ENCODE measurements at regions not wholly inside any gene's neighbourhood (a gene's known extent, or its start where the extent isn't known, plus 50 kb on each side); places are given as distances from the start of the nearest gene placed in this dataset.

GRCh38 chr2:433216-433615 lies 145.3 kb upstream of the ALKAL2 start:
- H3K27ac Mint-ChIP-seq: no peak overlapping the region
- H3K79me2 ChIP-seq (ENCODE audit: low read depth): no peaks in the 10 kb centered on the region
- H3K9me3 Mint-ChIP-seq: no peaks in the 10 kb centered on the region
- no peak overlapping the region for H3K4me3 Mint-ChIP-seq
- H3K4me2 ChIP-seq: no peak overlapping the region
- H3K27ac ChIP-seq: no peak overlapping the region
- peaks cover 5% of the 10 kb centered on the region for H3K4me1 Mint-ChIP-seq
- no peak for DNase-seq (ENCODE audit: low spot score)
- no peak overlapping the region for H2AFZ ChIP-seq (replicated peaks)
- no peaks in the 10 kb centered on the region for H3K27me3 ChIP-seq
- peaks cover 9% of the 10 kb centered on the region for H3K4me1 ChIP-seq
- no peak overlapping the region for H3K4me3 ChIP-seq
- no peaks in the 10 kb centered on the region for H3K9me3 ChIP-seq (ENCODE audit: low read depth)
- no peak overlapping the region for H3K9ac ChIP-seq
- no peaks in the 10 kb centered on the region for H3F3A ChIP-seq (ENCODE audit: low read depth)
- peaks cover 6% of the 10 kb centered on the region for H3K27me3 Mint-ChIP-seq (ENCODE audit: insufficient read depth, low read depth)
- no peaks in the 10 kb centered on the region for H3K36me3 ChIP-seq
- no peak for TF ChIP-seq EZH2 (IDR thresholded peaks at IDR 0.05)
- TF ChIP-seq CTCF (IDR thresholded peaks at IDR 0.05): no peak
- TF ChIP-seq EZH2phosphoT487 (IDR thresholded peaks at IDR 0.05): no peak
- no peaks in the 10 kb centered on the region for H3K36me3 Mint-ChIP-seq
- H4K20me1 ChIP-seq (ENCODE audit: low read depth): no peaks in the 10 kb centered on the region

GRCh38 chr2:430291-431040 lies 142.6 kb upstream of the ALKAL2 start:
- Histone ChIP-seq H3F3A (ENCODE audit: low read depth) (no peaks in the 10 kb centered on the region), H4K20me1 (ENCODE audit: low read depth) (no peaks in the 10 kb centered on the region), H2AFZ (replicated peaks) (no peak overlapping the region), H3K36me3 (no peaks in the 10 kb centered on the region), H3K27ac (no peak overlapping the region), H3K4me1 (peaks cover 9% of the 10 kb centered on the region), H3K4me2 (no peak overlapping the region), H3K4me3 (no peak overlapping the region), H3K79me2 (ENCODE audit: low read depth) (no peaks in the 10 kb centered on the region), H3K27me3 (no peaks in the 10 kb centered on the region), H3K9ac (no peak overlapping the region), H3K9me3 (ENCODE audit: low read depth) (no peaks in the 10 kb centered on the region)
- peak overlapping the region; percentile 0 for H3K27ac Mint-ChIP-seq
- no peak overlapping the region for H3K4me3 Mint-ChIP-seq
- TF ChIP-seq CTCF (IDR thresholded peaks at IDR 0.05): no peak
- TF ChIP-seq EZH2phosphoT487 (IDR thresholded peaks at IDR 0.05): no peak
- TF ChIP-seq EZH2 (IDR thresholded peaks at IDR 0.05): no peak
- H3K36me3 Mint-ChIP-seq: no peaks in the 10 kb centered on the region
- peaks cover 7% of the 10 kb centered on the region for H3K4me1 Mint-ChIP-seq
- H3K27me3 Mint-ChIP-seq (ENCODE audit: insufficient read depth, low read depth): peaks cover 4% of the 10 kb centered on the region
- no peaks in the 10 kb centered on the region for H3K9me3 Mint-ChIP-seq
- no peak for DNase-seq (ENCODE audit: low spot score)

- Histone ChIP-seq H3K27me3 (no peaks in the 10 kb centered on the region), H3K4me1 (peaks cover 9% of the 10 kb centered on the region), H3K9ac (no peak overlapping the region), H3K4me3 (no peak overlapping the region), H3K36me3 (no peaks in the 10 kb centered on the region), H2AFZ (replicated peaks) (no peak overlapping the region), H3K4me2 (no peak overlapping the region), H3F3A (ENCODE audit: low read depth) (no peaks in the 10 kb centered on the region), H4K20me1 (ENCODE audit: low read depth) (no peaks in the 10 kb centered on the region), H3K27ac (no peak overlapping the region), H3K79me2 (ENCODE audit: low read depth) (no peaks in the 10 kb centered on the region), H3K9me3 (ENCODE audit: low read depth) (no peaks in the 10 kb centered on the region)
- H3K27ac Mint-ChIP-seq: peak overlapping the region; percentile 0
- no peaks in the 10 kb centered on the region for H3K36me3 Mint-ChIP-seq
- peaks cover 14% of the 10 kb centered on the region for H3K4me1 Mint-ChIP-seq
- no peaks in the 10 kb centered on the region for H3K9me3 Mint-ChIP-seq
- no peak overlapping the region for H3K4me3 Mint-ChIP-seq
- H3K27me3 Mint-ChIP-seq (ENCODE audit: insufficient read depth, low read depth): peaks cover 4% of the 10 kb centered on the region
- no peak for TF ChIP-seq EZH2phosphoT487 (IDR thresholded peaks at IDR 0.05)
- TF ChIP-seq CTCF (IDR thresholded peaks at IDR 0.05): no peak
- TF ChIP-seq EZH2 (IDR thresholded peaks at IDR 0.05): no peak
- DNase-seq (ENCODE audit: low spot score): no peak
Measured at GRCh38 chr2:429575-430254, 141.8 kb upstream of the ALKAL2 start.
